CD4-positive, alpha-beta T cell treated with Interleukin-21 for 1 hour (primary cell): ENCODE measurements at regions not wholly inside any gene's neighbourhood (a gene's known extent, or its start where the extent isn't known, plus 50 kb on each side); places are given as distances from the start of the nearest gene placed in this dataset.

Experiments used
- DNase-seq: peaks from one replicate; pipeline ENCODE4 v3.0.0-alpha.2; 2020

DNA sequence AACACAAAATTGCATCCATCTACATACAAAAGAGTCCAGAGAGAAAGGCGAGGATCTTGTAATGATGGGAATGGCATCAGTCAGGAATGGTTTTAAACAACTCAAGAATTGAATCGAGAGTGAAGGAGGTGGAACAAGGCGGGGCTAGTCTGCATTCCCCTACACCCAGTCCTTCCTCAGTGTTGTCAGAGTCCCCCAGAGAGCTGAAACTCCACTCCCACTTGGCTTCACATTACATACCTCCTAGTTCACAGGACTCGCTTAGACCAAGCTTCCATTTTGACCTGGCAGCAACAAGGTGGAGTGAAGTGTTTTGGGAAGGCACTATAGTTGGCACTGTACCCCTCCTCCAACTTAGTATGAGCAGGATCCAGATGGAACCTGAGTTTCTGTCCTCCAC lies 1273.5 kb upstream of the CRIM1 start:
- no peak for DNase-seq

DNA sequence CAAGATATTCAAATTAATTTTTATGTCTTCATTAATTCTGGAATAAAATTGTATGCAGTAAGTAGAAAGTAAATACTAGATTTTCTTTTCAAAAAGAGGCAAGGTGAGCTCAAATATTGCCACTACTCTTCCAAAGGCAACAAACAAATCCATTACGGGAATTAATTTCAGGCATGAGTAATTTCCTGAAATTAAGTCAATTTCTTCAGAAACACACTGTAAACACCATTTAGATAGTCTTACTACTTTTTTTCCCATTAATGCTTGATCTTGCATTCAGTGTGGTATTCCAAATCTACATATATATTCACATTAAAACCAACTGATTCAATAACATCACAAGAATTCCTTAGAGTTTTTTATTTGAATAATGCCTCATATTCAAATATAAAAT lies 1274.0 kb upstream of the CRIM1 start:
- DNase-seq = no peak

DNA sequence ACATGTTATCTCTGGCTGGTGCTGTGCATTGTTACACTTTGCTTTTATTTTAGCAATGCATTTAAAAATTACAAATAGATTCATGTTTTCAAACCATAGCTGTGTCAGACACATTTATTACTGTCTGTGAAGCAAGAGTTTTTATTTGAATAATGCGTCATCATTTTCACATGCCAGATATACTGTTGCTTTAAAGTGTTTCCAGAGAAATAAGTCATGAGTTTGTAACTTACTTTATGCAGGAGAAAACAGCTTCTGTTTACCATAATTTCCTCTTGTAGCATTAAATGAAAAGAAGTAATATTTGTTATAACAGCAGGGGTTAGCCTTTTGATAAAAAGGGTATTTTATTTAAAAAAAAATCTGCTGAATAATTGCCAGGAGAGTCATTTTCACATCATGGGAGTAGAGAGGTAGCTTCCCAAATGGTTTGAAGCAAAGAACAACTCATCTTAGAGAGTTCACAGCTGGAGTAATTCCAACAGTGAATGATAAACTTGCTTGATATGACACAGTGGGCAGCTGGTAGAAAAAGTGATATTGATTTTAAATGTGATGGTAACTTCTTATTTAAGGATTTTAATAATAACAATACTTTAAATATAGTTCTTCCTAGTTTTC lies 1274.5 kb upstream of the CRIM1 start:
- no peak for DNase-seq

DNA sequence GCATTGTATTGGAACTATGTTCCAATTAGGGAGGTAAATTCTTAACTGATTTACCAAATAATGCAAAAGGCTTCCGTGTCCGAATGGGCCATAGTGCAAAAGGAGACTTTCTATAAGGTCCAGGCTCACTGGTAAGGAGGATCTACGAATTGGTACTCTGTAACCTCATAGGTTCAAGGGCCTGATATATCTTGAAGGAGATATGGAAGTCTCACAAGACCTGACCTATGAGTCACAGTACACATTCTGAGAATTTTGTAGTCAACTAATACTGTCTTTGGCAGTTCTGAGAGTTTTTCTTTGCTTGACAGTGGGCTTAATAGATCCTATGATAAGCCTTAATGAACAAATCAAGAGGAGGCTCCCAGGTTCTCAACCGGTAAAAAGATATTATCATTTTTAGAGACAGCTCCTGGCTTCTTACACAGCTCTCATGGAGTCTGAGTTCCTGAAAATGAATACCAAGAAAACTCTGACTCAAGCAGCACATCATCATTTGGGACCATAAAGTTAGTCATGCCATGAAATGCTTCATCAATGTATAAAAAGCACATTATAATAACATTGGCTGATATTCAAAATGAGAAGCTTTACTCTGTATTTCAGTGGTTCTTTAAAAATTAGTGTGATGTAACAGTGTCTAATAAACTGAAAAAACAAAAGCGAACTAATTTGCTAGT lies 1275.2 kb upstream of the CRIM1 start:
- no peak for DNase-seq

DNA sequence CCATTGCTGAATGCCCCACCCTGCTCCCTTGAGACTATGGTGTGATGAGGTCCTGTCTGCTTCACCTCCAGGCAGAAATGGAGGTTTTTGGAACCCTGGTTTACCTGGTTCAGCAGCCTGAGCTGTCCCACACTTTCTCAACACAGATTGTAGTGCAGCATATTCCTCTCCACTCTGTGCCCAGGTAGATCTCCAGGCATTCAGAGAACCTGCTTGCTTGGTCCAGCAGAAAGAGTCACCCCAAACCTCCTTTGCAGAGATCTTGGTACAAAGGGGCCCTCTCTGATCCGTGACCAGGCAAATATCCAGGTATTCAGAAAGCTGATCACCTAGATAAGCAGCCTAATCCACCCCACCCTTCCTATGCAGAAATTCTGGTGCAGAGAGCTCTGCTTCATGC lies 1288.2 kb upstream of the CRIM1 start:
- no peak for DNase-seq

GRCh38 chr2:35063836-35064235 lies 1291.7 kb upstream of the CRIM1 start:
- no peak for DNase-seq

GRCh38 chr2:35035883-35036282 lies 1319.7 kb upstream of the CRIM1 start:
- DNase-seq = no peak

- no peak for DNase-seq
These were observed 1321.8 kb upstream of the CRIM1 start for GRCh38 chr2:35033748-35034147.

GRCh38 chr2:35023545-35023944 lies 1332.0 kb upstream of the CRIM1 start:
- DNase-seq = no peak

DNA sequence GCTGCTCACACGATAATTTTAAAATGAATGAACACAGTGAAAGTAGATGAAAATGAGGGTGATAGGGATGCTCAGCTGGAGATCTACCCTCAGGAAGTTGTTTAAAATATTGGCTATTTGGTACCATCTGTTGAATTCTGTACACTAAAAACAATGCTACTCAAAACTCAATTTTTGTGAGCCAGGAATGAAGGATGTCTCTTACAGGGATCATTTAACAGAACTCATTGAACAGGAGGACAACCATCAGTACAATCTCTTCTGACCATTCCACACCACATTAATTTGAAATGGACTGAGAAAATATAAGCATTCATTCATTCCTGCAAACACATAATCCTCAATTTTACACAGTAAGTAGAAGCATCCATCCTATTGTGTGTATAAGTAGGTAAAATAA lies 1355.1 kb upstream of the CRIM1 start:
- DNase-seq = no peak

DNA sequence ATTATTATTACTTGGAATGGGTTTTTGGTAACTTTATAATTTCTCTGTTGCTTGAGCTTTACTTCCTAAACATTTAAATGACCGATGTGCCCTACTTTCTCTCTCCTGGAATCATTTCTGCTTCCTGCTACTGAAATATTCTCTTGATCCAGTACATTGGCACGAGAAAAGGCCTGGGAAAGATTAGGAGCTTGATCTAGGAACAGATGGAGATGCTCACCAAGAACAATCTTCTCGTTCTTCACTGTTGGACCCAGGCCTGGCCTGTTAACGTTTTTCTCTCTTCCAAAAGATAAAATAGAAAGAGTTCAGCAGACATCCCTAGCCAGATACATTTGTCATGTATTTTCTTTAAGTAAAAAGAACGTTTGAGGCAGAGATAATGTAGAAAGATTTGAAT lies 1356.8 kb upstream of the CRIM1 start:
- DNase-seq = no peak

GRCh38 chr2:34997779-34998178 lies 1357.8 kb upstream of the CRIM1 start:
- no peak for DNase-seq

DNA sequence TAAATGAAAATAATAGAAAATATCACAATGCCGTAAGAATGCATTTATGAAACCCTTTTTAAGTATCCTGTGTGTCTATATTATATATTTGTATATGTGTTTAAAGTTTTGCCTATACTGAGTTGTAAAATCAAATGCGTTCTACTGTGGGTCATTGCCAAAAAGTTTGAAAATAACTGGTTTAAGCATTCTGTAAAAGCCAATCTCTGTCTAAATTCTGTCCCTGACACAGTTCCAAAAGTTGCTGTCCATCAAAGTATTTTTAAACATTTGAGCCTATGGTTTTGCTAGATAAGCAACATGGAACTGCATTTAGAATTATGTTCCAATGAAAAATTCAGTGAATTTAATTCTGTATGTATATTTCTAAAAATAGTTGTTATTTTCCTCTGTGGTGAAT lies 1360.4 kb upstream of the CRIM1 start:
- DNase-seq = no peak

DNA sequence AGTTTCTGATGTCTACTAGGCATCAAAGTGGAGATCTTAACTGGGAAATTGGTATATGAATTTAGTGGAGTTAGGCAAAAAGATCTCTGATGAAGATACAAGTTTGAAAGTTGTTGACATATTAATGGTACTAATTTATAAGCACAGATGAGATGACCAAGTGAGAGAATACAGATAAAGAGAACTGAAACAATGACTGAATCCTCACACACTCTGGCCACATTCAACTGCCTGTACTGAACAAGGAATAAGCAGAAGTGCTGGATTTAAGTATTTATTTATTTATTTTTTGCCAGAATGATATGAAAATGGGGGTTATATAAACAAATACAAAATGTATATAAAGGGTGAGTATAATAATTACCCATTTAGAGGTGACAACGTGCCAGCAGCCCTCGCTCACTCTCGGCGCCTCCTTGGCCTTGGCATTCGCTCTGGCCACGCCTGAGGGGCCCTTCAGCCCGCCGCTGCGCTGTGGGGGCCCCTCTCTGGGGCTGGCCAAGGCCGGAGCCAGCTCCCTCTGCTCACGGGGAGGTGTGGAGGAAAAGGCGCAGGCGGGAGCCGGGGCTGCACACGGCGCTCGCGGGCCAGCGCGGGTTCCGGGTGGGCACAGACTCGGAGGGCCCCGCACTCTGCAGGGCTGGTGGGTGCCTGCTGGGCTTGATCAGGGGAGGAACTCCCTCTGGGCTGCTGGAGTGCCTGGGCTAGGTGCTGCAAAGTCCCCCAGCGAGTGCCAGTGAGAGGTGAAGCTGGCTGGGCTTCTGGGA lies 1363.9 kb upstream of the CRIM1 start:
- DNase-seq = no peak

- no peak for DNase-seq
These were observed 1370.1 kb upstream of the CRIM1 start for GRCh38 chr2:34985474-34985873.

DNA sequence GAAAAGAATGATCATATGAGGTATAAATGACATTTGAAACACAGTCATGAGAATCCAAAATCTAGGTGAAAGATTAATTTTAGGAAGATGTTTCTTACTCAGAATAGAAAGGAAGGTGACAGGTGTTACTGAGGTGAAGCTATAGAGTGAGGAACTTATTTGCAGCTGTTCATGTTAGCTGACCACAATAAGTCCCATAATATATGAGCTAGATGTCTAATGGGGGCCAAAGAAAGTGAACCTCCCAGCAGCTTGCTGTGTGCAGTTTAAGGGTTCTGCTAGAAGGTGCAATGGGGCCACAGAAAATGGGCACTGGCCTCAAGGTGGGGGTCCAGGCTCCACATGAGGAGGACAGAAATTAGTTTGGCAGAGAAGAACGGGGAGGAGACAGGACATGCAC lies 1374.9 kb upstream of the CRIM1 start:
- DNase-seq = no peak

DNA sequence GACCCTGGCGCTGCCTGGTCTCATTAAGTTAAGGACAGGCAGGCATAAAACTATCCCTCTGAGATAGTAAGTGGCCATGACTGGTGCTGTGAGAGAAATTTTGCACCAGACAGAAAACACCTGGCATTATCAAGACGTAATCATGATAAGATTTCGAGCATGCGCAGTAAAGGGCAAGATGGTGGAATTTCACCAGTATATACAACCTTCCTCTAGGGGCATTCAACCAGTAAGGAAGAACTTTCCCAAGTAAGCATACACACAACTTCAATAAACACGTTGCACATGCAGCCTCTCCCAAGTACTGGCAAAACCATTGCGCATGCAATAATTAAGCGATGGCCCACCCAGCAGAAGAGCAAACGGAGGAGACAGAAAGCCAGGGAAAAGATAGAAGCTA lies 1376.4 kb upstream of the CRIM1 start:
- no peak for DNase-seq

GRCh38 chr2:34961822-34962221 lies 1362.7 kb upstream of the FAM98A start:
- no peak for DNase-seq

GRCh38 chr2:34954758-34955157 lies 1355.7 kb upstream of the FAM98A start:
- no peak for DNase-seq

DNA sequence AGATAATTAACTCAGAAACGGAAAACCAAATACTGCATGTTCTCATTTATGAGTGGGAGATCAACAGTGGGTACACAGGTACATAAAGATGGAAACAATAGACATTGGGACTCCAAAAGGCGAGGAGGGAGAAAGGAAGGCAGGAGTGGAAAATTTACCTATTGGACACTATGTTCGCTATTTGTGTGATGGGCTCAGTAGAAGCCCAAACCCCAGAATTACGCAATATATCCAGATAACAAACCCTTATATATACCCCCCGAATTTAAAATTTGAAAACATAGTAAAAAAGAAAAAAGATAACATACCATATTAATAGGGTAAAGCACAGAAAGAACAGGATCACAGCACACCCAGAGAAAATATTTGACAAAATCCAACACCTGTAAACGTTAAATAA lies 1351.7 kb upstream of the FAM98A start:
- no peak for DNase-seq

- no peak for DNase-seq
These were observed 1350.2 kb upstream of the FAM98A start for GRCh38 chr2:34949316-34949715.

DNA sequence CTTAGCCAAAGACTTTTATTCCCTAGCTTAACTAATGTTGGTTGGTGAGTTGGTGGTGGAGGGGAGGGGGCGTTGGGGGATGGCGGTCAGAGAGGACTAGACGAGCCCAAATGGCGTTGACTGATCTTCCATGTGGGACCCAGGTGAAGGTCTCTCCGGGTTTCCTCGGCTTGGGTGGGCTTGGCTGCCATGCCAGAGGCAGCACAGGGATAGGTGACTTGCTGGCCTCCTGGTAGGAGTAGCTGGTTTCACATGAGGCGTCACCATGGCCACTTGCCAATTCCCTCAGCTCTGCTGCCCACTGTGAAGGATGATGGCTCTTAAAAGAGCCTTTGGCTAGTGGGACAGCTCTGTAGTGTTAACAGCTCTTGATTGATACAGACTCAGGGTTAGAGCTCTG lies 1337.0 kb upstream of the FAM98A start:
- DNase-seq = no peak

DNA sequence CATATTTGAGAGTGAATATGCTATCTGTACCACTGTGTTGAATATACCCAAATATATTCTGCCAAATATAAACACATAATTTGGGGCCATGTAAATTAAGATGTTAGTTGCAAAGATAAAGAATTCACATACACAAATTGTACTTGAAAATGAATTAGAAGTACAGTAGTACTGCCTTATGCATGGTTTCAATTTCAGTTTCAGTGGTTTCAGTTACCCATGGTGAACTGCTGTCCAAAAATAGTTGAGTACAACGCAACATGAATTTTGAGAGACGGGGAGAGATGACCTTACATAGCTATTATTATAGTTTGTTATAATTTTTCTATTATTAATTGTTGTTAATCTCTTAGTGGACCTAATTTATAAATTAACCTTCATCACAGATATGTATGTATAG lies 1313.0 kb upstream of the FAM98A start:
- no peak for DNase-seq

DNA sequence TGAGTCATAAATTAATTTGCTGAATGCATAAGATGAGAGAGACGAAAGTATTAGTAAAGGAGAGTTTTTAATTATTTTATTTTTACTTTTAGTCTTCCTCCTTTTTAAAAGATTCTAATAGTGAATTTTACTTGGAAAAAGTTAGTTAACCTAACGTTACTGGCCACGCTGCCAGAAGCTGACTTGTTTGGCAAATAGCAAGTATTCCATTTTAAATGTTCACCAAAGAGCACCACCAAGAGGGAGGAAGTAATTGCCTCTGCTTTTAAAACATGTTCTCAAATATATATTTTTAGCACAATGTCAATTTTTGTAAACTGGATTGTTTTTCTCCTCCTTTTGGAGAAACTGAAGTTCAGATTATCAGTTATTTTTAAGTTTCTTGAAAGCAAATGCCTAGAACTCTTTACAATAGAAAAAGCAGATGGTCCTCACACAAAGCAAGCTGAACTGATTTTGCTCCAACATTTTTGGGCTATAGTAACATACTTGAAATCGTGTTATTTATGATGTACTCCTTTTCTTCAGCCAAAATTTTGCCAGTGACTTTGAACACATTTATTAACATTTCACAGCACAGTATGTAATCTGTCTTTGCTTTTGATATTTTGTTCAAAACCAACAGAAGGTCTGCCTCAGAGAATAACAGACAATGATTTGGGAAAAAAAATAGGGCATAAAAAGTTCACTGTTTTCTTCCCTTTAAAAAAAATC lies 1311.0 kb upstream of the FAM98A start:
- DNase-seq = no peak
